ENCODE measurements at regions not wholly inside any gene's neighbourhood (a gene's known extent, or its start where the extent isn't known, plus 50 kb on each side); places are given as distances from the start of the nearest gene placed in this dataset.

DNA sequence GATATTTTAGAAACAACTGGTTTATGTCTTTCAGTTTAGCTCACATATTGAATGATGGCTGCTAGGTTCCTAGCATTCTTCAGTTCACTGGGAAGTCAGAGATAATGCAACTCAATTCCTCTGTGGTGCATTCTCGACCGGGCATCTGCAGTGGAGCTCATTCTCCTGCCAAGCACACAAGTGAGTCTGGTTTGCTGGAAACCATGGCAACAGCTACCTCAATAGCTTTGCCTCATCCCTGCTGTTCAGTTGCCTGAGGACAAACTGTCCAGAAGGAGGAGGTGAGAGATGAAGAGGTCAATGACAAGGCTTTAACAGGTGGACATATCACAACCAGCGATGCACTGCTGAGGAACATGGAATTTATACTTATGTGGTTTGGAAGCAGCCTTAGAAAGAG is 816.9 kb downstream of the AACS start (continued):
- TF ChIP-seq SP1 (IDR thresholded peaks at IDR 0.05; ENCODE audit: low read depth, low read length) (no peak), EP300 (IDR thresholded peaks at IDR 0.05; ENCODE audit: borderline replicate concordance in 1 of 2, low read depth in 2 of 2, low read length in 2 of 2) (no peak)
- TF ChIP-seq, protein P1, sequence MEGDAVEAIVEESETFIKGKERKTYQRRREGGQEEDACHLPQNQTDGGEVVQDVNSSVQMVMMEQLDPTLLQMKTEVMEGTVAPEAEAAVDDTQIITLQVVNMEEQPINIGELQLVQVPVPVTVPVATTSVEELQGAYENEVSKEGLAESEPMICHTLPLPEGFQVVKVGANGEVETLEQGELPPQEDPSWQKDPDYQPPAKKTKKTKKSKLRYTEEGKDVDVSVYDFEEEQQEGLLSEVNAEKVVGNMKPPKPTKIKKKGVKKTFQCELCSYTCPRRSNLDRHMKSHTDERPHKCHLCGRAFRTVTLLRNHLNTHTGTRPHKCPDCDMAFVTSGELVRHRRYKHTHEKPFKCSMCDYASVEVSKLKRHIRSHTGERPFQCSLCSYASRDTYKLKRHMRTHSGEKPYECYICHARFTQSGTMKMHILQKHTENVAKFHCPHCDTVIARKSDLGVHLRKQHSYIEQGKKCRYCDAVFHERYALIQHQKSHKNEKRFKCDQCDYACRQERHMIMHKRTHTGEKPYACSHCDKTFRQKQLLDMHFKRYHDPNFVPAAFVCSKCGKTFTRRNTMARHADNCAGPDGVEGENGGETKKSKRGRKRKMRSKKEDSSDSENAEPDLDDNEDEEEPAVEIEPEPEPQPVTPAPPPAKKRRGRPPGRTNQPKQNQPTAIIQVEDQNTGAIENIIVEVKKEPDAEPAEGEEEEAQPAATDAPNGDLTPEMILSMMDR (IDR thresholded peaks at IDR 0.05; ENCODE audit: control extremely low read depth in 1 of 3, insufficient read depth in 1 of 3, low read depth in 1 of 3, low read length in 3 of 3): no peak
- TF ChIP-seq, protein P2, sequence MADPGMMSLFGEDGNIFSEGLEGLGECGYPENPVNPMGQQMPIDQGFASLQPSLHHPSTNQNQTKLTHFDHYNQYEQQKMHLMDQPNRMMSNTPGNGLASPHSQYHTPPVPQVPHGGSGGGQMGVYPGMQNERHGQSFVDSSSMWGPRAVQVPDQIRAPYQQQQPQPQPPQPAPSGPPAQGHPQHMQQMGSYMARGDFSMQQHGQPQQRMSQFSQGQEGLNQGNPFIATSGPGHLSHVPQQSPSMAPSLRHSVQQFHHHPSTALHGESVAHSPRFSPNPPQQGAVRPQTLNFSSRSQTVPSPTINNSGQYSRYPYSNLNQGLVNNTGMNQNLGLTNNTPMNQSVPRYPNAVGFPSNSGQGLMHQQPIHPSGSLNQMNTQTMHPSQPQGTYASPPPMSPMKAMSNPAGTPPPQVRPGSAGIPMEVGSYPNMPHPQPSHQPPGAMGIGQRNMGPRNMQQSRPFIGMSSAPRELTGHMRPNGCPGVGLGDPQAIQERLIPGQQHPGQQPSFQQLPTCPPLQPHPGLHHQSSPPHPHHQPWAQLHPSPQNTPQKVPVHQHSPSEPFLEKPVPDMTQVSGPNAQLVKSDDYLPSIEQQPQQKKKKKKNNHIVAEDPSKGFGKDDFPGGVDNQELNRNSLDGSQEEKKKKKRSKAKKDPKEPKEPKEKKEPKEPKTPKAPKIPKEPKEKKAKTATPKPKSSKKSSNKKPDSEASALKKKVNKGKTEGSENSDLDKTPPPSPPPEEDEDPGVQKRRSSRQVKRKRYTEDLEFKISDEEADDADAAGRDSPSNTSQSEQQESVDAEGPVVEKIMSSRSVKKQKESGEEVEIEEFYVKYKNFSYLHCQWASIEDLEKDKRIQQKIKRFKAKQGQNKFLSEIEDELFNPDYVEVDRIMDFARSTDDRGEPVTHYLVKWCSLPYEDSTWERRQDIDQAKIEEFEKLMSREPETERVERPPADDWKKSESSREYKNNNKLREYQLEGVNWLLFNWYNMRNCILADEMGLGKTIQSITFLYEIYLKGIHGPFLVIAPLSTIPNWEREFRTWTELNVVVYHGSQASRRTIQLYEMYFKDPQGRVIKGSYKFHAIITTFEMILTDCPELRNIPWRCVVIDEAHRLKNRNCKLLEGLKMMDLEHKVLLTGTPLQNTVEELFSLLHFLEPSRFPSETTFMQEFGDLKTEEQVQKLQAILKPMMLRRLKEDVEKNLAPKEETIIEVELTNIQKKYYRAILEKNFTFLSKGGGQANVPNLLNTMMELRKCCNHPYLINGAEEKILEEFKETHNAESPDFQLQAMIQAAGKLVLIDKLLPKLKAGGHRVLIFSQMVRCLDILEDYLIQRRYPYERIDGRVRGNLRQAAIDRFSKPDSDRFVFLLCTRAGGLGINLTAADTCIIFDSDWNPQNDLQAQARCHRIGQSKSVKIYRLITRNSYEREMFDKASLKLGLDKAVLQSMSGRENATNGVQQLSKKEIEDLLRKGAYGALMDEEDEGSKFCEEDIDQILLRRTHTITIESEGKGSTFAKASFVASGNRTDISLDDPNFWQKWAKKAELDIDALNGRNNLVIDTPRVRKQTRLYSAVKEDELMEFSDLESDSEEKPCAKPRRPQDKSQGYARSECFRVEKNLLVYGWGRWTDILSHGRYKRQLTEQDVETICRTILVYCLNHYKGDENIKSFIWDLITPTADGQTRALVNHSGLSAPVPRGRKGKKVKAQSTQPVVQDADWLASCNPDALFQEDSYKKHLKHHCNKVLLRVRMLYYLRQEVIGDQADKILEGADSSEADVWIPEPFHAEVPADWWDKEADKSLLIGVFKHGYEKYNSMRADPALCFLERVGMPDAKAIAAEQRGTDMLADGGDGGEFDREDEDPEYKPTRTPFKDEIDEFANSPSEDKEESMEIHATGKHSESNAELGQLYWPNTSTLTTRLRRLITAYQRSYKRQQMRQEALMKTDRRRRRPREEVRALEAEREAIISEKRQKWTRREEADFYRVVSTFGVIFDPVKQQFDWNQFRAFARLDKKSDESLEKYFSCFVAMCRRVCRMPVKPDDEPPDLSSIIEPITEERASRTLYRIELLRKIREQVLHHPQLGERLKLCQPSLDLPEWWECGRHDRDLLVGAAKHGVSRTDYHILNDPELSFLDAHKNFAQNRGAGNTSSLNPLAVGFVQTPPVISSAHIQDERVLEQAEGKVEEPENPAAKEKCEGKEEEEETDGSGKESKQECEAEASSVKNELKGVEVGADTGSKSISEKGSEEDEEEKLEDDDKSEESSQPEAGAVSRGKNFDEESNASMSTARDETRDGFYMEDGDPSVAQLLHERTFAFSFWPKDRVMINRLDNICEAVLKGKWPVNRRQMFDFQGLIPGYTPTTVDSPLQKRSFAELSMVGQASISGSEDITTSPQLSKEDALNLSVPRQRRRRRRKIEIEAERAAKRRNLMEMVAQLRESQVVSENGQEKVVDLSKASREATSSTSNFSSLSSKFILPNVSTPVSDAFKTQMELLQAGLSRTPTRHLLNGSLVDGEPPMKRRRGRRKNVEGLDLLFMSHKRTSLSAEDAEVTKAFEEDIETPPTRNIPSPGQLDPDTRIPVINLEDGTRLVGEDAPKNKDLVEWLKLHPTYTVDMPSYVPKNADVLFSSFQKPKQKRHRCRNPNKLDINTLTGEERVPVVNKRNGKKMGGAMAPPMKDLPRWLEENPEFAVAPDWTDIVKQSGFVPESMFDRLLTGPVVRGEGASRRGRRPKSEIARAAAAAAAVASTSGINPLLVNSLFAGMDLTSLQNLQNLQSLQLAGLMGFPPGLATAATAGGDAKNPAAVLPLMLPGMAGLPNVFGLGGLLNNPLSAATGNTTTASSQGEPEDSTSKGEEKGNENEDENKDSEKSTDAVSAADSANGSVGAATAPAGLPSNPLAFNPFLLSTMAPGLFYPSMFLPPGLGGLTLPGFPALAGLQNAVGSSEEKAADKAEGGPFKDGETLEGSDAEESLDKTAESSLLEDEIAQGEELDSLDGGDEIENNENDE (IDR thresholded peaks at IDR 0.05; ENCODE audit: insufficient replicate concordance, low read length): no peak
